ENCODE measurements at regions not wholly inside any gene's neighbourhood (a gene's known extent, or its start where the extent isn't known, plus 50 kb on each side); places are given as distances from the start of the nearest gene placed in this dataset.

DNA sequence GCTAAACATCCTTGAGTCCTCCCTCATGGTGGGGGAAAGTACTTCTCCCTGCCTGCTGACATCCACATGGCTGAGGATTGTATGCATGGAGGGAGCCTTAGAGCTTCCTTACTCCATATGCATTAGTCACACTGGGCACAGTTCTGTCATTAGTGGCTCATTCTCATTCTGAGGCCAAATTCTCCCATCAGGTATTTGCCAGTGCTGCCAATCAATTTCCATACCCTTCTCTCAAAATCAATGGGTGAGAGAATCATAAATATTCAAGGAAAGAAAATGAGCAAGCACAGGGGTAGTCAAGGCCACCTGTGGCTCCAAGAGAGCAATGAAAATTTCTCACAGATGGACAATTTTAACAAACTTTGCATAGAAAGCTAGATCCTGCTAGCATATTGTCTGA, 422.6 kb upstream of the SETBP1 start:
- DNase-seq = no peak

DNA sequence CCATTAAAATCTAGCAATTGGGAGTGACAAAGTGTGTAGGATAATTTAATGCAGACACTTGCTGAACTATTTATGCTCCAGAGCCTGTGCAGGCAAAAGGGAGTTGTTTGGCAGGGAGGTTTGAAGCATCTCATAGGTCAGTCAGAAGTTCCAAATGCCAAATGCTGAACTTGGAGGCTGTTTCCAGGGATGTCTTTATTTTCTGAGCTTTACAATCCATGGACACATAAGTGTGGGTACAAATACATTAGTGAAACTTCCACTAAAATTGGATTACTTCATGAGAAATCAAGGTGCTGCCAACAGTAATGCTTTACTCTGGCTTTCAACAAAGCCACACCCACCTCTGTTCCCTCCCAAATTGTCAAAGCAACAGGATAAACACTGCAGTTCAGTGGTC, 422.1 kb upstream of the SETBP1 start:
- no peak for DNase-seq

DNA sequence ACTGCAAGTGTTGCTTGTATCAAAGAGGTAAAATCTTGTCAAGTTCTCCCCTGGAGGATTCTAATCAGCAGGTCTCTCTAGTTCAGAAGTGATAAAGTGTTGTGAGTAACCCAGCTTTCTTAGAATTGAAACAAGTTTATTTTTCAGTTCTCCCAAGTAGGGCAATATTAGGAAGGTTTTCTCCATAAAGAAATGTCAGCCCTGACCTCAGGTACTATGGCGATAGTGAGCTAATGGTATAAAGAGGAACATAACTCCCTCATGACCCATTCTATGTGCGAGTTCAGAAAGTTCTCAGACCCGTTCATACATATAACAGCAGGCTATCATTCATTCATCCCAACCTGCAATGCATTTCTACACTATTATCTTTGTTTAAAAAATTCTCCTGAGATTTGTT, 421.1 kb upstream of the SETBP1 start:
- DNase-seq = no peak

DNA sequence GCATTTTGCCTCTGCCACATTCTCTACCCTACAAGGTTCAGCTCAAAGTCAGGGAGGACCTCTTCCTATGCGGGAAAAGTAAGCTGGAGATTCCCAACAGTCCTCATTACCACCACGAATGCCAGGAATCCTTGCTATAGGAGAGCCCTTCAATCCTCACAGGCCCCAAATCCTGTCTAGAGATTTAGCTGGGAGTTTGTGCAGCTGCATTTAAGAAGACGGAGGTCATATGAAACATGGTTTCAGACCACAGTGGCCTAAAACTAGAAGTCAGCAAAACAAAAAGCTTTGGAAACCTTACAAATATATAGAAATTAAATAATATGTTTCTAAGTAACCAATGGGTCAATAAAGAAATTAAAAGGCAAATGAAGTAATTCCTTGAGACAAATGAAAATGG, 415.3 kb upstream of the SETBP1 start:
- no peak for DNase-seq

DNA sequence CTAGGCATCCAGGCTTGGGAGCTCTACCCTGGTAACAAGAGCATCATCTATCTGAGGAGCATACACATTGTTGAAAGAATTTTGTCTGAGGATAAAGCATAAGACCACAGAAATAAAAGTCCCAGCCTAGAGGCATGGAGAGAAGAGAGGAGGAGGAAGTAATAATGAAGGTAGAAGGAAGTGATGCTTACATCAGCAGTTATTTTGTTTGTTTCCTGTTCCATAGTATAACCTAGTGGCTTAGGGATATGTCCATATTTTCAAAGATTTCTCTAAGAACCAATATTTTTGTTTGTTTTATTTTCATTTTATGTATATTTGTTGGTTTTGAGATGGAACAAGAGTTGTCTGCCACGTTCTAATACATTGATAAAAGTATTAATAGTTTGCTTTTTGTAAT, 407.4 kb upstream of the SETBP1 start:
- no peak for DNase-seq

DNA sequence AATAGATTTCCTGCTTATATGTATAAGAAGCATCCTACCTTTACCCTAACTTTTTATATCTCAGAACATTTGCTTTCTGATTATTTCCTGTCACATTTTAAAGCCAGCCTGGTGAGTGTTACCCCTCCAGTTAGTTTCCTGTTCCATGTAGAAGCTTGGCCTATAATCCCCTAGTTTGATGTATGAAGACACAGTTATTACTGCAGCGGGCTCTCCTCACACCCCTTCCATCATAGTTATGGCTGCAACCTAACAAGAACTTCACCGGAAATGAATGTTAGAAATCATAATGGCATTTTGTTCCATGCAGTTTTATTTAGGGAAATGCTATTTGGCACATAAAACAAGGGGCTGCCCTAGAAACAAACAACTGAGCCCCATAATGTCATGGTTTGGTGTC, 400.2 kb upstream of the SETBP1 start:
- no peak for DNase-seq

DNA sequence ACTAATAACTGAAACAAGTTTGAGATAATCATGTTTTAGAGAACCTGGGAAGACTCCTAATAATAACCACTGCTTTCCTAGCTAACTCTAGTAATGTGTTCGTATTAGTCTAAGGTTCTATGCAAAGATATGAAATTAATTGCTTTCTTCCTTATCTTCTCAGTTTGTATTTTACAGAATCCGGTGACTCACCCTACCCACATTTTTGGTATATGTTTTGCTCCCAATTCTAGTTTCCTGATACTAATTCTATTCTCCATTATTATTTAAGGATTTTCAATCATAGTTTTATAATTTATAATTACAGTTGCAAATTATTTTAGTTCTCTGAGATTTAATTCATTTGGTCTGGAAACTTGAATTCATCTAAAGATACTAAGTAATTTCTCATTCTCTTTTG, 394.6 kb upstream of the SETBP1 start:
- DNase-seq = no peak

DNA sequence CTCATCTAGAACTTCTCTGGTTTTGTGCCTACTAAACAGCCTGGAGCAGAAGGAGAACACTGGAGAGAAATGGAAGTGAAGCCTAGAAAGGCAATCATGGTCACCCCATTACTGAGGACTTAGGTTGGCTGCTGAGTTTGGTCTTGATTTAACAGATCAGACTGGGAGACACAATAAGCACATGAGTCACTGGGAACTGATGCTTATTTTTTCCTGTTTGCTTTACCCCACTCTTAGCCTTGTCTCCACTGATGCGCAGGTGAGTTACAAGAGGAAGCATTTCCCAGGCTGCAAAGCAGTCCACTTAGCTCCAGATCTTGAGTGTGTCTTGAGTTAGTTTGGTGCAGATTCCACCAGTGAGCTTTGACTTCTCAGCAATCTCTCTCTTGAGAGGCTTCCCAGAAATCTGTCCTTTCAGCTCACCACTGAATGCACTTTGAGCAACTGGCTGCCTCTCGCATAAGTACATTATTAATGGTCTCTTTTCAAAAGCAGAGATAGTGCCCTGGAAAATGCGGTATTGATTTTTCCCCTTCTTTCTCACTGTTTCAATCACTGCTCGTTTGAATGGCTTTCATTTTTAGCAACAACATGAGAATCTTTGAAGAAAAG, 390.2 kb upstream of the SETBP1 start:
- no peak for DNase-seq

DNA sequence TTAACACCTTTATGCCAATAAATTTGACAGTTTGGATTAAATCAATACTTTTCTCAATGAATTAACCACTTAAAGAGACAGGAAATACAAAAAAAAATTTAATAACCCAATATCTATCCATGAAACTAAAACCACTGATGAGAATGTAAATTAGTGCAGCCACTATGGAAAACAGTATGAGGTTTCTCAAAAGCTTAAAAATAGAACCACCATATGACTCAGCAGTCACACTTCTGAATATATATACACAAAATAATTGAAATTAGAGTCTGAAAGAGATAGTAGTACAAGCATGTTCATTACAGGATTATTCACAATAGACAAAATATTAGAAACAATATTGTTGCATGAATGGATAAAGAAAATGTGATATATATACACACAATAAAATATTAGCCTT, 382.1 kb upstream of the SETBP1 start:
- no peak for DNase-seq

DNA sequence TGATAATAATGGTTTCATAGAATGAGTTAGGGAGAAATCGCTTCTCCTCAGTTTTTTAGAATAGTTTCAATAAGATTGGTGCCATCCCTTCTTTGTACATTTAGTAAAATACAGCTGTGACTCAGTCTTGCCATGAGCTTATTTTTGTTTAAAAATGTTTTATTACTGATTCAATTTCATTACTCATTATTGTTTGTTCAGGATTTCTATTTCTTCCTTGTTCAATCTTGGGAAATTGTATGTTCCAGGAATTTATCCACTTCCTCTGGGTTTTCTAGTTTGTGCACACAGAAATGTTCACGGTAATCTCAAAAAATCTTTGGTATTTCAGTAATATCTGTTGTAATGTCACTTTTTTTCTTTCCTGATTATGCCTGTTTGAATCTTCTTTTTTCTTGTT, 371.5 kb upstream of the SETBP1 start:
- DNase-seq = no peak

DNA sequence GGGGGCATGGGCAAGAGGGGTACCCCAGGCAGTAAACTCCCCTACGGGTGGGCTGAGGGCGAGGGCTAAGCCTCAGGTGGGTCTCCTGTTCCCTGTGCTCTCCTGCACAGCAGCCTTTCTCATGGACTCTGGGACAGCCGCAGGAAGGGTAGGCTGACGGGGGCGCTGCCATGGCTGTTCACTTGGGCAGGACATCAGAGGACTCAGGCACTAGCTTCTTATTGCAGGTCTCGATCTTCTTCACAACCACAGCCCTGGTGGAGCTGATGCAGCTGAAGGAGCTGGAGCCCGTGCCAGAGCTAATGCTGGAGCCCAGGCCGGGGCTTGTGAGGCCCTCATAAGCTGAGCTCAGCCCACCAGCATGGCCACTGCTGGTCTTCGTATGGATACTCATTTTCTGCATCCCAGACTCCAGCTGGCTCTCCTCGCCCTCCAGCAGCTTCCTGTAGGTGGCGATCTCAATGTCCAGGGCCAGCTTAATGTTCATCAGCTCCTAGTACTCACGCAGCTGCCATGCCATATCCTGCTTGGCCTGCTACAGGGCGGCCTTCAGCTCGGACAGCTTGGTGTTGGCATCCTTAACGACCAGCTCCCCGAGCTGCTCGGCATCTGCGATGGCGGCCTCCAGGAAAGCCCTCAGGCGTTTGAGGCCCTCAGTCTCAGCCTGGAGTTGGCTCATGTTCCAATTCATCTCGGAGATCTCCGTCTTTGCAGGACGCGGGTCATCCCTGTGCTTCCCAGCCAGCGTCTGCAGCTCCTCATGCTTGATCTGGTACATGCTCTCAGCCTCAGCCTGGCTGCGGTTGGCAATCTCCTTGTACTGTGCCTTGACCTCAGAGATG, 359.8 kb upstream of the SETBP1 start:
- no peak for DNase-seq

DNA sequence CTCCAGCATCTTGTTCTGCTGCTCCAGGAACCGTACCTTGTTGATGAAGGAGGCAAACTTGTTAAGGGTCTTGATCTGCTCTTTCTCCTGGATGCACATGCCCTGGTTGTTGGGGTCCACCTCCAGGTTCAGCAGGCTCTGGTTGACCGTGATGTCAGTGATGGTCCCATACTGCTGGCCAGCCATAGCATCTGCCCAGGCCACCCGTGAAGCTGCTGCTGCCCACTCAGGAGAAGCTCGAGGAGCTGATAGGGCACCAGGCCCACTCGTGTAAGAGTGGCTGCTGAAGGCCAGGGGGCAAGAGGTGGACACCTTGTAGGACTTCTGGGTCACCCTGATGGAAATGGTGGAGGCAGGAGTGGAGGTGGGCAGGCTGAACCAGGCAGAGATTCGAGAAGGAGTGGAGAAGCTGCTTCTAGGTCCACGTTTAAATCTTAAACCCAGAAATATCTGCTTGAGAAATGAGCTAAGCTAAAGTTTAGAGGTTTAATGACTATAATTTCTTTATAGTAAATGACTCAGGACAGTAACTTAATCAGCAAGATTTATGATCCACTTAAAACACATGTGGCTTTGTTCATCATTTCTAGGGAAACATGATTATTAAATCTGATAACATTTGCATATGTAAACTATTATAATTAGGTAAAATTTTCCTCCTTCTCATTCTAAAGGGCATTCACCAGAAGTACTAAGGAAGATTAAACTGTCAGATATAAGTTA, 358.7 kb upstream of the SETBP1 start:
- no peak for DNase-seq

DNA sequence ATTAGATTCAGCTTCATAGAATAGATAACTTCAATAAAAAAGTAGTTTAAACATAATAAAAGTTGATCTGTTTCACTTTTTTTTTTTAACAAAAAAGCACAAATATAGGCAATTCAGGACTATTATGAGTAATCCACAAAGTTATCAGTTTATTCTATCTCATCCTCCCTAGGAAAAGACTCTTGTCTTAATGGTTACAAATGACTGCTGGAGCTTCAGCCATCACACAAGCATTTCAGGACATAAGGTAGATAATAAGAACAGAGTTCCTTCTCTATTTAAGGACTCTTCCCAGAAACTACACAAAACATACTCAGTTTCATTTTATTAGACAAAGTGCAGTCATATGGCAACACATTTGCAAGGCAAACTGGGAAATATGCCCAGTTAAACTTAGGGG, 357.6 kb upstream of the SETBP1 start:
- DNase-seq = no peak

DNA sequence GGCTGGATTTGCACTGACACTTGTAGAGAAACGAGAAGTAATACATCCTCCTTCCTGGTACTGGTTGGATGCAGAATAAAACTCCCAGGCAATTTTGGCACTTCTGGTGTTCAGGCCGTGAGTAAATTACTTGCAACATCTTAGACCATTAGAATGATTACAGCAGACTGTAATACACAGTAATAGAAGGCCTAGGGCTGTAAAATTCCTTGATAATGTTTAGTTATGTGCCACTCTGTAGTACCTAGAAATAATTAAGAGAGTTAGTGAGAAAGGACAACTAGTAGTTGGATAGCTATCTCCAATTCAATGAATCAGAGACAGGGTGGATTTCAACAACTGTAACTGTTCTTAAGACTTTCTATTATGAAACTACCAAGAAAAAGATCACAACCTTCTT, 356.3 kb upstream of the SETBP1 start:
- no peak for DNase-seq

DNA sequence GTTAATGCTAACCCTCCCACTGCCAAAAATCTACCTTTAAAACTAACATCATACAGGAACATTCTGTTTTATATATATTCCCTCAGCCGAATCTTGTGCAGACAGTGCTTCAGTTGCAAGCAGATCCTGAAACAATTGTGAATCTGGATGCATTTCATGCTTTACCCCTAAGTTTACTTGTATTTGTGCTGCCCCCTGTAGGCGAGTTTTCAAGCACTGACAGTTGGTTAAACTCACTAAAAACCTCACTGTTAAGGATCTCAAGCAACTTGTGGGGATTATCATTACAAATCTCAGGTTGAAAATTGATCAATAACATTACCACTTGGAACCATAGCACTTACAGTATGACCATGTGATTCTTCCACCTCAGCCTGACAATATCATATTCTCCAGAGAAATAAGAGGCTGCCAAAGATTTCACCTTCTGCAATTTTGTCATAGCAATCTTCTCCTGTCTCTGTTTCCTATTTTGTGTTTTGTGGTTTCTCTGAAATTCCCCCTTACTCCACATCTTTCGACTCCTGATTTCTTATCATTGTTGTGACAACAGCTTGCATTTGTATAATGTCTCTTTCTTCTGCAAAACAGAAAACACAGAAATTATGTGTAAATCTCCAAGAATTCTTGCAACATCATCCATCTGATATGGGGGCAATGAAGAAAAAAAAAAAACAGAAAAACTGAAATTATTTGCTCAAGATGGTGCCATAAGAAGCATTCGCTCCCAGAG, 354.6 kb upstream of the SETBP1 start:
- peak; percentile 50 for DNase-seq

DNA sequence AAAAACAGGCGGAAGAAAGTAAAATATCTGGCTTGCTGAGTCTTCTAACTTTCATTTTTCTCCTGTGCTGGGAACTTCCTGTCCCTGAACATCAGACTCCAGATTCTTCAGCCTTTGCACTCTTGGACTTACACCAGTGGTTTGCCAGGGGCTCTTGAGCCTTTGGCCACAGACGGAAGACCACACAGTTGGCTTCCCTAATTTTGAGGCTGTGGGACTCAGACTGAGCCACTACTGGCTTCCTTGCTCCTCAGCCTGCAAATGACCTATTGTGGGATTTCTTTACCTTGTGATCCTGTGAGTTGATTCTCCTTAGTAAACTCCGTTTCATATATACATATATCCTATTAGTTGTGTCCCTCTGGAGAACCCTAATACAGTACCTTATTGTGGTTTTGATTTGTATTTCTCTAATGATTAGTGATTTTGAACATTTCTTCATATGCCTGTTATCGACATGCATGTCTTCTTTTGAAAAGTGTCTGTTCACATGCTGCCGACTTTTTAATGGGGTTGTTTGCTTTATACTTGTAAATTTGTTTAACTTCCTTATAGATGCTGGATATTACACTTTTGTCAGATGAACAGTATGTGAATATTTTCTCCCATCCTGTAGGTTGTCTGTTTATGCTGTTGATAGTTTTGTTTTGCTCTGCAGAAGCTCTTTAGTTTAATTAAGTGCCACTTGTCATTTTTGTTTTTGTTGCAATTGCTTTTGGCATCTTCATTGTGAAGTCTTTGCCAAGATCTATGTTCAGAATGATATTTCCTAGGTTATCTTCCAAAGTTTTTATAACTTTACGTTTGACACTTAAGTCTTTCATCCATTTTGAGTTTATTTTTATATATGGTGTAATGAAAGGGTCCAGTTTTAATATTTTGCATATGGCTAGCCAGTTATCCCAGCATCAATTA, 348.8 kb upstream of the SETBP1 start:
- no peak for DNase-seq

DNA sequence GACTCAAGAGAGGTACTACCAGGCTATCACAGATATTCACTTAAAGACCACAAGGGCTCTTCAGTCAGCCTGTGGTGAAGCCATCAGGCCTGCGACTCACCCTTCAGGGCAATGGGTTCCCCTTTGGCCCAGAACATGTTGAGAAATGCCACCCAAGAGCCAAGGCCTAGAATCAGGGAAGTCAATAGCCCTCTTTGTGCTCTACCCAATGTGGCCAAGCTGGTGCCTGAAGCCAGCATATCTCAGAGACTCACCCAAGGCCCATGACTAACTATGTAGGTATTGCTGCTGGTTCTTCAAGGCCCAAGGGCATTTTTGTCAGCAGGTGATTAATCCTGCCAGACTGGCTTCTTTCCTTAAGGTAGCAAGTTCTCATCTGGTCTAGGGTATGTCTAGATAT, 338.9 kb upstream of the SETBP1 start:
- DNase-seq = no peak

DNA sequence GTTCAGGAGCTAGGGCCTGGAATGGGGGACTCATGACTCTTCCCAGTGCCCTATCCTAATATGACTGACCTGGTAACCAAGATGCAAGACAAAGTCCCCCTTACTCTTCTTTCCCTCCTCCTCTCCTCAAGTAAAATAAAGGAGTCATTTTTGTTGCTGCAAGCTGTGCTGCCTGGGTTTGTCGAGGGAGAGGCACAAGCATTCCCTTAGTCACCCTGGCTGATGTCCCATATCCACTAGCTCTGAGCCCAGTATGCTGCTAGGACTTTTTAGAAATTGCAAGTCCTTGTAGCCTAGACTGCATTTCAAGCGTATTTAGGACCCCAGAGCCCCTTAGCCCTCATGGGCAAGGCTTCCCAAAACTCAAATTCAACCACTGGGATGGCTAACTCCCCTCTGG, 338.5 kb upstream of the SETBP1 start:
- no peak for DNase-seq

DNA sequence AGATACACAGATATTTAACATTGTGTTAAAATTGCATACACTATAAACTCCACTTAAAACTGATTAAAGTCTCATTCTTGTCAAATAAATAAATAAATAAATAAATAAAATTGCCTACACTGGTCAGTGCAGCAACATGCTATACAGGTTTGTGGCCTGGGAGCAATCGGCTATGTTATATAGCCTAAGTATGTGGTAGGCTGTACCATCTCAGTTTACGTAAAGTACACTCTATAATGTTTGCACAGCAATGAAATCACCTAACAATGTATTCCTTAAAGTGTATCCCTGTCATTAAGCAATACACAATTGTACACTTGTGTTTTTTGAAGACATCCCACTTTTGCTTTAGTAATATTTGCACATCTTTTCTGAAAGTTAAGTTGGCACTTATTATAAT, 337.7 kb upstream of the SETBP1 start:
- no peak for DNase-seq

DNA sequence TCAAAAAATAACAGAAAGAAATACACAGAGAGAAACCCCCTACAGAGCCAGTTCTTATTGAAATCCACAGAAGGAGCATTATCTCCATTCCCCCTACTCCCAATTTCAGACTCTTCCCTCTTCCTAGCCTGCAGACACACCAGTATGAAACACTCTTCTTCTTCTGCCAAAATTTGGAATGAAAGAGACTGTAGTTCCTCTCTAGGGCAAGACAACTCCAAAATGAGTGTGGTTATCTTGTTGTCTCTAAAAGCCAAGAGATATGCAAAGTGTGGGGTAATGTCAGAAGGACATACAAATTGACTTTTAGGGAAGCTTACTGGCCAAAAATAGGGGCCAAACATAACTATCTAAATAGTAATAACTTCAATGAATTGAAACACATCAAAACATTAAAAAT, 337.1 kb upstream of the SETBP1 start:
- DNase-seq = no peak

DNA sequence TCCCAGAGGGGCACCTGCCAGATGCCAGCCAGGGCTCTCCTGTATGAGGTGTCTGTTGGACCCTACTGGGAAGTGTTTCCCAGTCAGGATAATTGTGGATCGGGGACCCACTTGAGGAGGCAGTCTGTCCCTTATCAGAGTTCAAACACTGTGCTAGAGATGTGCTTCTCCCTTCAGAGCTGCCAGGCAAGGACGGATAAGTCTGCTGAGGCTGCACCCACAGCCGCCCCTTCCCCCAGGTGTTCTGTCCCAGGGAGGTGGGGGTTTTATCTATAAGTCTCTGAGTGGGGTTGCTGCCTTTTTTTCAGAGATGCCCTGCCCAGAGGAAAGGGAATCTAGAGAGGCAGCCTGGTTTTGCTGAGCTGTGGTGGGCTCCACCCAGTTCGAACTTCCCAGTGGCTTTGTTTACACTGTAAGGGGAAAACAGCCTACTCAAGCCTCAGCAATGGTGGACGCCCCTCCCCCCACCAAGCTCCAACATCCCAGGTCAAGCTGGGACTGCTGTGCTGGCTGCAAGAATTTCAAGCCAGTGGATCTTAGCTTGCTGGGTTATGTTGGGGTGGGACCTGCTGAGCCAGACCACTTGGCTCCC, 324.0 kb upstream of the SETBP1 start:
- DNase-seq = no peak

DNA sequence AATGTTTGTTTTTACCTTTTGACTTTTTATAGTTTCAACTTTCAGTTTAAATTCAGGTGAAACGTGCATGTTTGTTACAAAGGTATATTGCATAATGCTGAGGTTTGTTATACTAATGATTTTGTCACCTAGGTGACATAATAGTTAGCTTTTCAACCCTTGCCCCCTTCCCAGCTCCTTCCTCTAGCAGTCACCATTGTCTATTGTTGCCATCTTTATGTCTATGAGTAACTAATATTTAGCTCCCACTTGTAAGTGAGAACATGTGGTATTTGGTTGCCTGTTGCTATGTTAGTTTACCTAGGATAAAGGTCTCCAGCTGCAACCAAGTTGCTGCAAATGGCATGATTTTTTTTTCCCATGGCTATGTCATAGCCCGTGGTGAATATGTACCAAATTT, 322.3 kb upstream of the SETBP1 start:
- no peak for DNase-seq

Measured in stimulated activated CD8-positive, alpha-beta memory T cell treated with anti-CD3 and anti-CD28 coated beads, Interleukin-4, amount 100 ng/mL, for 48 hours (primary cell).